ENCODE measurements at regions not wholly inside any gene's neighbourhood (a gene's known extent, or its start where the extent isn't known, plus 50 kb on each side); places are given as distances from the start of the nearest gene placed in this dataset. TPM values are rescaled to one million over a fixed set of nuclear protein-coding genes. Genes with fewer than 3 reads are reported as not detected.

Small RNAs in the stretch of these regions (microRNA-seq; reads per million reads assigned to microRNA genes)
- gene MIR3660 = not detected
